Natural killer cell (primary cell): ENCODE measurements at regions not wholly inside any gene's neighbourhood (a gene's known extent, or its start where the extent isn't known, plus 50 kb on each side); places are given as distances from the start of the nearest gene placed in this dataset.
"Not testable (repeated sequence)": the region's sequence is repeated elsewhere in the genome, so short reads cannot be mapped to it uniquely, and the experiment has no call there.

Source experiments
- ATAC-seq, 3 donors: fragments of 150-1000 bp in 2 of 3; fragments of 200-7000 bp in 1 of 3; cut with Tn5 transposase; 1 replicate in 1 of 3; 2 replicates in 2 of 3; pipeline ENCODE4 v1.10.0; 2021; ENCODE audit warnings: mild to moderate bottlenecking in 2 of 3, moderate library complexity in 2 of 3
- DNase-seq, 2 donors: peaks; one replicate each; pipeline versions ENCODE4 v3.0.0 to v3.0.0-alpha.2; 2013 to 2021; ENCODE audit warnings: mixed read lengths in 1 of 2
- H3K27ac ChIP-seq: one replicate; pipeline ENCODE4 v1.5.1; 2013; ENCODE audit warnings: mild to moderate bottlenecking, low read length
- H3K27me3 ChIP-seq: one replicate; pipeline ENCODE4 v1.6.1; 2013; ENCODE audit warnings: low read length; ENCODE audit not compliant: control insufficient read depth, insufficient read depth
- H3K36me3 ChIP-seq: one replicate; pipeline ENCODE4 v1.6.1; 2013; ENCODE audit warnings: low read length; ENCODE audit not compliant: control insufficient read depth, insufficient read depth
- H3K4me1 ChIP-seq: one replicate; pipeline ENCODE4 v1.6.1; 2013; ENCODE audit warnings: low read length; ENCODE audit not compliant: control insufficient read depth, insufficient read depth
- H3K4me3 ChIP-seq: one replicate; pipeline ENCODE4 v1.5.1; 2013; ENCODE audit warnings: low read length
- H3K9me3 ChIP-seq: one replicate; pipeline ENCODE4 v1.6.1; 2013; ENCODE audit warnings: low read length; ENCODE audit not compliant: control insufficient read depth, insufficient read depth
- H3K27ac Mint-ChIP-seq, 2 donors: one replicate each; pipeline ENCODE4 v1.8.0; 2022; ENCODE audit warnings: mild to moderate bottlenecking in 2 of 2, mixed read lengths in 2 of 2, moderate library complexity in 1 of 2
- H3K27me3 Mint-ChIP-seq, 2 donors: one replicate each; pipeline ENCODE4 v1.8.0; 2022; ENCODE audit warnings: low read depth in 2 of 2, mixed read lengths in 2 of 2
- H3K36me3 Mint-ChIP-seq: one replicate; pipeline ENCODE4 v1.8.0; 2022; ENCODE audit warnings: mixed read lengths
- H3K4me1 Mint-ChIP-seq, 2 donors: one replicate each; pipeline ENCODE4 v1.8.0; 2022; ENCODE audit warnings: mixed read lengths in 2 of 2
- H3K4me3 Mint-ChIP-seq: one replicate; pipeline ENCODE4 v1.8.0; 2022; ENCODE audit warnings: mild to moderate bottlenecking, moderate library complexity, mixed read lengths
- H3K9me3 Mint-ChIP-seq, 2 donors: one replicate each; pipeline ENCODE4 v1.8.0; 2022; ENCODE audit warnings: mixed read lengths in 2 of 2
- WGBS: methylation state at CpG from one replicate; pipeline ENCODE4 v1.1.7; 2013; ENCODE audit warnings: missing lambda C conversion rate; ENCODE audit not compliant: insufficient coverage; 5-methylcytosine and 5-hydroxymethylcytosine counted together
- intact Hi-C: fragments of 100-400 bp; cut with micrococcal nuclease; formaldehyde crosslinking; loops from one replicate; pipeline ENCODE4 v1.14.2; 2022

GRCh38 chr2:110331625-110332024 is 119.3 kb upstream of the MTLN start:
- H3K4me1 ChIP-seq, H3K9me3 Mint-ChIP-seq, H3K4me1 Mint-ChIP-seq, H3K27me3 ChIP-seq, H3K9me3 ChIP-seq, H3K27ac Mint-ChIP-seq, intact Hi-C loops, DNase-seq, H3K36me3 ChIP-seq, H3K27me3 Mint-ChIP-seq, H3K36me3 Mint-ChIP-seq, H3K27ac ChIP-seq, H3K4me3 Mint-ChIP-seq, H3K4me3 ChIP-seq, ATAC-seq: not testable (repeated sequence)
- WGBS: no CpG with 5 or more reads among the region's 10 CpGs

GRCh38 chr2:110329760-110330159 is 117.4 kb upstream of the MTLN start:
- H3K27ac Mint-ChIP-seq, H3K9me3 ChIP-seq, intact Hi-C loops, H3K27me3 Mint-ChIP-seq, H3K36me3 ChIP-seq, H3K27me3 ChIP-seq, H3K27ac ChIP-seq, H3K36me3 Mint-ChIP-seq, H3K4me1 ChIP-seq, H3K4me1 Mint-ChIP-seq, H3K4me3 ChIP-seq, ATAC-seq, H3K4me3 Mint-ChIP-seq, H3K9me3 Mint-ChIP-seq, DNase-seq: not testable (repeated sequence)
- WGBS: 100% methylated on average over 2 of the region's 10 CpGs

DNA sequence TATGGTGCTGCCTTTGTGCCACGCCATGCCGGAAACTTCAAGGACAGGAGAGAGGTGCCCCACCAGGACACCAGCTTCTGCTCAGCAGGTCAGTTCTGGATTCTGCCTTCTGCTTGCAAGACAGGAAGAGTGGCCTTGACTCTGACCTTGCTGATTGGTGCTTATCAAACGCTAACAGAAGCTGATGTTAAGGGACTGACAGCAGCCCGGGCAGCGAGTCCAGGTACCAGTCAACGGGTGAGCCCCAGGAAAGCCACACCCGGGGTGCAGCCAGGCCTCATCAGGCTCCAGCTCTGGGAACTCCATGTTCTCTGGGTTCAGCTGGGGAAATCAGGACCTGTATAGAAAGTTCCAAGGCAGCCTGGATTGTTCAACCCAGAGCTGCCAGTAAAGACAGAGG is 116.8 kb upstream of the MTLN start:
- intact Hi-C loops, H3K9me3 Mint-ChIP-seq, H3K36me3 ChIP-seq, ATAC-seq, DNase-seq, H3K4me3 ChIP-seq, H3K27ac ChIP-seq, H3K27me3 Mint-ChIP-seq, H3K4me1 ChIP-seq, H3K4me1 Mint-ChIP-seq, H3K4me3 Mint-ChIP-seq, H3K36me3 Mint-ChIP-seq, H3K9me3 ChIP-seq, H3K27me3 ChIP-seq, H3K27ac Mint-ChIP-seq: not testable (repeated sequence)
- WGBS: 88% methylated on average over 5 of the region's 7 CpGs

DNA sequence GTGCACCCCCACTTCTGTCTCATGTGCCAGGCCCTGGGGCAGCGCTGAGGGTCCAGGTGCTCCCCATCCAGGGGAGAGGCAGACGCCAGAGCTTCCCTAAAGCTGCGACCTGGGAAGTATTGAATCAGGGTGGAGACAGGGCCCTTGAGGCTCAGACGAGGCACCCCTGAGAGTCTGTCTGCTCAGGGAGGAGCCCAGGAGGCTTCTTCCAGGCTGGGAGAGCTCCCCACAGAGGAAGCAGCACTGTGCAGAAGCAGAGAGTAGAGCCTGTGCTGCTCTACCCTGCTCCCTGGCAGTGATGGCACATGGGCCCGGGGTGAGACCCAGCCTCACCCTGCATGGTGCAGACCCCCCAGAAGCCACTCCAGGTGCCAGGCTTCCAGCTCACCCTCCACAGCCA is 116.3 kb upstream of the MTLN start:
- H3K4me3 ChIP-seq, H3K4me1 ChIP-seq, H3K9me3 Mint-ChIP-seq, H3K36me3 Mint-ChIP-seq, H3K9me3 ChIP-seq, ATAC-seq, H3K27ac Mint-ChIP-seq, H3K4me1 Mint-ChIP-seq, H3K36me3 ChIP-seq, H3K27ac ChIP-seq, intact Hi-C loops, H3K27me3 Mint-ChIP-seq, H3K27me3 ChIP-seq, H3K4me3 Mint-ChIP-seq: not testable (repeated sequence)
- peak in 1 of 2 donors; percentile 0 for DNase-seq
- WGBS: 88% methylated on average over 4 of the region's 5 CpGs

DNA sequence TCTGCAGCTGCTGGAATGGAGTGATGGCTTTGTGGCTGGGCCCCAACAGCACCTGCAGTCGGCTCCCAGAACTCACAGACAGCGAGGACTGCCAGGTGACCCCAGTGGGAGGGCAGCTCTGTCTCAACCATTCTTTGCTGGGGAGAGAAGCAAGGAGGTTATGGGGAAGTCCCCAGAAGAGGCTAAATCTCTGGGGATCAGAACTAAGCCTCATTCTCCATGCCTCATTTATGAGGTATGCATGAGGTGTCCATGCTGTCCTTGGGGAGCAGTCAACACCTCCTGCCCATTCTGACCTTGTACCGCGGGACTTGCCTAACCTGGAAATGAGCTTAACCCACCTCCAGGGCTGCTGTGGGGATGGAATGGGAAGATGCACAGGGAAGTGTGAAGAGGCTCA is 111.5 kb upstream of the MTLN start:
- ATAC-seq: not testable (repeated sequence)

DNA sequence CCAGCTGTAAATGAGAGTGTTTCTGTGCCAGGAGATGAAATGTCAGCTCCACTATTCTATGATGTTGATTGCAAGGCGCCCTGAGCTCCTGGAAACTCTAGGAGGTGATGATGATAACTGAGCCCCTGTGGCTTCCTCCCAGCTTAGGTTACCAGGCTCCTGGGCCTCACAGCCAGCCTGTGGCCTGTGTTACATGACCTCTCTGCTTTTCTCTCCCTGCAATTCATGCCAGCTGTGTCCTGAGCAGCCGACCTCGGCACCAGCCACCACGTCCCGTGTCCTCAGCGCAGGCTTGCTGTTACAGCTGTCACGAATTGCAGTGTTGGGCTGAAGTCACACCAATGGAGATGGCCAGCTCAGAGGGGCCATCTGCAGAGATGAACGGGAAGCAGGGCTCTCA is 110.2 kb upstream of the MTLN start:
- H3K4me3 Mint-ChIP-seq, H3K36me3 Mint-ChIP-seq: not testable (repeated sequence)
- WGBS: no CpG with 5 or more reads among the region's 8 CpGs

More for the DNA sequence above, 111.5 kb upstream of the MTLN start:
- H3K4me1 Mint-ChIP-seq, H3K9me3 ChIP-seq, H3K27me3 ChIP-seq, H3K27ac ChIP-seq, H3K4me1 ChIP-seq, H3K4me3 Mint-ChIP-seq, DNase-seq, H3K27ac Mint-ChIP-seq, H3K9me3 Mint-ChIP-seq, H3K27me3 Mint-ChIP-seq, H3K36me3 ChIP-seq, intact Hi-C loops, H3K36me3 Mint-ChIP-seq, H3K4me3 ChIP-seq: not testable (repeated sequence)
- no CpG with 5 or more reads among the region's 4 CpGs for WGBS

GRCh38 chr2:110320834-110321563 is 108.7 kb upstream of the MTLN start:
- H3K36me3 Mint-ChIP-seq, H3K9me3 ChIP-seq, H3K4me1 ChIP-seq, DNase-seq, H3K4me1 Mint-ChIP-seq, H3K27me3 Mint-ChIP-seq, H3K27me3 ChIP-seq, H3K36me3 ChIP-seq, H3K4me3 ChIP-seq, H3K27ac ChIP-seq, H3K4me3 Mint-ChIP-seq, intact Hi-C loops, H3K9me3 Mint-ChIP-seq, H3K27ac Mint-ChIP-seq, ATAC-seq: not testable (repeated sequence)
- no CpG with 5 or more reads among the region's 10 CpGs for WGBS

More for the DNA sequence above, 110.2 kb upstream of the MTLN start:
- DNase-seq, intact Hi-C loops, H3K27ac Mint-ChIP-seq, H3K4me1 ChIP-seq, H3K27me3 Mint-ChIP-seq, H3K27me3 ChIP-seq, H3K27ac ChIP-seq, H3K9me3 Mint-ChIP-seq, H3K4me3 ChIP-seq, H3K9me3 ChIP-seq, H3K36me3 ChIP-seq, H3K4me1 Mint-ChIP-seq, ATAC-seq: not testable (repeated sequence)

DNA sequence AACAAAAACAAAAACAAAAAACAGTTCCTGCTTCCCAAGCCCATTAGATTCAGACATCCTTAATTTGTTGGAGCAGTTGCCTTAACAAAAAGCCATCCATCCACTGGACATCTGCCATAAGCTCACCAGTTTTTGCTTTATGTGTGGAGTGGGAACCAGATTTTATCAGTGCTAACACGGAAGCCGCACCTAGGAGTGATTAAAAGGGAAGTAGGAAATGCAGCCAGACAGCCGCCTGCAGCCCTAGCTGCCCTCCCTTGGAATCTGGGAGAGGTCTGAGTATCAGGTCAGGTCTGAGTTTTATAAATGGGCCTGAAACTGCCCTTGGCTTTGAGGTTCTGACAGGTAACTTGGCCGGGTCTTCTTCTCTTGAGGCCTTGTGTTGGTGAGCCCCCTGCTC is 106.6 kb upstream of the MTLN start:
- H3K27ac Mint-ChIP-seq, H3K9me3 Mint-ChIP-seq, H3K4me3 Mint-ChIP-seq, H3K9me3 ChIP-seq, H3K27me3 Mint-ChIP-seq, H3K27ac ChIP-seq, H3K4me3 ChIP-seq, H3K36me3 ChIP-seq, H3K4me1 Mint-ChIP-seq, intact Hi-C loops, H3K27me3 ChIP-seq, H3K36me3 Mint-ChIP-seq, DNase-seq, ATAC-seq, H3K4me1 ChIP-seq: not testable (repeated sequence)
- WGBS: no CpG with 5 or more reads among the region's 4 CpGs
